ENCODE measurements at regions not wholly inside any gene's neighbourhood (a gene's known extent, or its start where the extent isn't known, plus 50 kb on each side); places are given as distances from the start of the nearest gene placed in this dataset.

- Mint-ChIP-seq H3K4me1 (ENCODE audit: low read depth in 2 of 2) (no peaks in the 10 kb centered on the region), H3K36me3 (ENCODE audit: insufficient read depth) (no peaks in the 10 kb centered on the region), H3K27ac (no peak overlapping the region), H3K9me3 (no peaks in the 10 kb centered on the region), H3K4me3 (no peak overlapping the region), H3K27me3 (peaks cover 14 to 47% of the 10 kb centered on the region in 2 donors)
- DNase-seq (no peak), ATAC-seq (replicated peaks) (no peak)
These were observed 160.1 kb upstream of the DAP start for GRCh38 chr5:10921160-10921559.

GRCh38 chr5:10920400-10920799 is 159.4 kb upstream of the DAP start:
- no peak overlapping the region for H3K27ac Mint-ChIP-seq
- no peaks in the 10 kb centered on the region for H3K9me3 Mint-ChIP-seq
- no peak overlapping the region for H3K4me3 Mint-ChIP-seq
- no peaks in the 10 kb centered on the region for H3K4me1 Mint-ChIP-seq (ENCODE audit: low read depth in 2 of 2)
- no peak for DNase-seq
- no peak for ATAC-seq (replicated peaks)
- H3K36me3 Mint-ChIP-seq (ENCODE audit: insufficient read depth), result no peaks in the 10 kb centered on the region
- peaks cover 15 to 47% of the 10 kb centered on the region in 2 donors for H3K27me3 Mint-ChIP-seq

GRCh38 chr5:10914741-10915480 is 153.9 kb upstream of the DAP start:
- Mint-ChIP-seq H3K4me3 (no peak overlapping the region), H3K27ac (no peak overlapping the region), H3K9me3 (no peaks in the 10 kb centered on the region), H3K4me1 (ENCODE audit: low read depth in 2 of 2) (no peaks in the 10 kb centered on the region), H3K27me3 (peaks cover 17 to 43% of the 10 kb centered on the region in 2 donors), H3K36me3 (ENCODE audit: insufficient read depth) (no peaks in the 10 kb centered on the region)
- no peak for DNase-seq
- ATAC-seq (replicated peaks), result no peak

- no peak overlapping the region for H3K4me3 Mint-ChIP-seq
- DNase-seq (no peak), ATAC-seq (replicated peaks) (no peak)
- no peaks in the 10 kb centered on the region for H3K4me1 Mint-ChIP-seq (ENCODE audit: low read depth in 2 of 2)
- no peaks in the 10 kb centered on the region for H3K36me3 Mint-ChIP-seq (ENCODE audit: insufficient read depth)
- no peak overlapping the region for H3K27ac Mint-ChIP-seq
- H3K9me3 Mint-ChIP-seq, result no peaks in the 10 kb centered on the region
- H3K27me3 Mint-ChIP-seq, result peaks cover 17 to 32% of the 10 kb centered on the region in 2 donors
These were observed 152.8 kb upstream of the DAP start for GRCh38 chr5:10913841-10914240.

GRCh38 chr5:10913181-10913810 is 152.3 kb upstream of the DAP start:
- peaks cover 17 to 26% of the 10 kb centered on the region in 2 donors for H3K27me3 Mint-ChIP-seq
- no peaks in the 10 kb centered on the region for H3K36me3 Mint-ChIP-seq (ENCODE audit: insufficient read depth)
- H3K27ac Mint-ChIP-seq, result no peak overlapping the region
- no peak overlapping the region for H3K4me3 Mint-ChIP-seq
- DNase-seq, result no peak
- H3K9me3 Mint-ChIP-seq, result no peaks in the 10 kb centered on the region
- no peaks in the 10 kb centered on the region for H3K4me1 Mint-ChIP-seq (ENCODE audit: low read depth in 2 of 2)
- ATAC-seq (replicated peaks), result no peak

- no peak for DNase-seq
- H3K4me1 Mint-ChIP-seq (ENCODE audit: low read depth in 2 of 2), result no peaks in the 10 kb centered on the region
- no peaks in the 10 kb centered on the region for H3K36me3 Mint-ChIP-seq (ENCODE audit: insufficient read depth)
- H3K27ac Mint-ChIP-seq, result no peak overlapping the region
- ATAC-seq (replicated peaks), result no peak
- peaks cover 17 to 22% of the 10 kb centered on the region in 2 donors for H3K27me3 Mint-ChIP-seq
- no peaks in the 10 kb centered on the region for H3K9me3 Mint-ChIP-seq
- no peak overlapping the region for H3K4me3 Mint-ChIP-seq
These were observed 151.4 kb upstream of the DAP start for GRCh38 chr5:10912435-10912834.

- ATAC-seq (replicated peaks), result no peak
- no peaks in the 10 kb centered on the region for H3K36me3 Mint-ChIP-seq (ENCODE audit: insufficient read depth)
- no peaks in the 10 kb centered on the region for H3K9me3 Mint-ChIP-seq
- no peak for DNase-seq
- no peak overlapping the region for H3K4me3 Mint-ChIP-seq
- peaks cover 11 to 22% of the 10 kb centered on the region in 2 donors for H3K27me3 Mint-ChIP-seq
- no peaks in the 10 kb centered on the region for H3K4me1 Mint-ChIP-seq (ENCODE audit: low read depth in 2 of 2)
- H3K27ac Mint-ChIP-seq, result no peak overlapping the region
These were observed 149.2 kb upstream of the DAP start for GRCh38 chr5:10910261-10910660.

GRCh38 chr5:10904862-10905432 is 143.9 kb upstream of the DAP start:
- Mint-ChIP-seq H3K4me1 (ENCODE audit: low read depth in 2 of 2) (no peaks in the 10 kb centered on the region), H3K4me3 (no peak overlapping the region), H3K27ac (no peak overlapping the region), H3K9me3 (no peaks in the 10 kb centered on the region), H3K36me3 (ENCODE audit: insufficient read depth) (no peaks in the 10 kb centered on the region), H3K27me3 (peaks cover 11 to 37% of the 10 kb centered on the region in 2 donors)
- ATAC-seq (replicated peaks) (no peak), DNase-seq (no peak)

- Mint-ChIP-seq H3K4me3 (no peak overlapping the region), H3K9me3 (no peaks in the 10 kb centered on the region), H3K4me1 (ENCODE audit: low read depth in 2 of 2) (no peaks in the 10 kb centered on the region), H3K27ac (no peak overlapping the region), H3K36me3 (ENCODE audit: insufficient read depth) (no peaks in the 10 kb centered on the region), H3K27me3 (peaks cover 15 to 40% of the 10 kb centered on the region in 2 donors)
- no peak for DNase-seq
- no peak for ATAC-seq (replicated peaks)
These were observed 142.9 kb upstream of the DAP start for GRCh38 chr5:10903786-10904560.

- no peaks in the 10 kb centered on the region for H3K4me1 Mint-ChIP-seq (ENCODE audit: low read depth in 2 of 2)
- no peaks in the 10 kb centered on the region for H3K9me3 Mint-ChIP-seq
- no peak overlapping the region for H3K27ac Mint-ChIP-seq
- H3K4me3 Mint-ChIP-seq, result no peak overlapping the region
- peaks cover 15 to 40% of the 10 kb centered on the region in 2 donors for H3K27me3 Mint-ChIP-seq
- H3K36me3 Mint-ChIP-seq (ENCODE audit: insufficient read depth), result no peaks in the 10 kb centered on the region
- ATAC-seq (replicated peaks), result no peak
- no peak for DNase-seq
These were observed 141.1 kb upstream of the DAP start for GRCh38 chr5:10902145-10902544.

- no peak overlapping the region for H3K4me3 Mint-ChIP-seq
- peaks cover 16 to 25% of the 10 kb centered on the region in 2 donors for H3K27me3 Mint-ChIP-seq
- no peaks in the 10 kb centered on the region for H3K4me1 Mint-ChIP-seq (ENCODE audit: low read depth in 2 of 2)
- H3K9me3 Mint-ChIP-seq, result no peaks in the 10 kb centered on the region
- ATAC-seq (replicated peaks), result no peak
- no peaks in the 10 kb centered on the region for H3K36me3 Mint-ChIP-seq (ENCODE audit: insufficient read depth)
- no peak overlapping the region for H3K27ac Mint-ChIP-seq
- no peak for DNase-seq
These were observed 137.5 kb upstream of the DAP start for GRCh38 chr5:10898514-10898913.

GRCh38 chr5:10896016-10896415 is 135.0 kb upstream of the DAP start:
- Mint-ChIP-seq H3K4me1 (ENCODE audit: low read depth in 2 of 2) (no peaks in the 10 kb centered on the region), H3K4me3 (no peak overlapping the region), H3K36me3 (ENCODE audit: insufficient read depth) (no peaks in the 10 kb centered on the region), H3K27me3 (peaks cover 11 to 16% of the 10 kb centered on the region in 2 donors), H3K27ac (no peak overlapping the region), H3K9me3 (no peaks in the 10 kb centered on the region)
- ATAC-seq (replicated peaks) (no peak), DNase-seq (no peak)

- H3K4me1 Mint-ChIP-seq (ENCODE audit: low read depth in 2 of 2), result no peaks in the 10 kb centered on the region
- no peak overlapping the region for H3K27ac Mint-ChIP-seq
- no peaks in the 10 kb centered on the region for H3K9me3 Mint-ChIP-seq
- no peaks in the 10 kb centered on the region for H3K36me3 Mint-ChIP-seq (ENCODE audit: insufficient read depth)
- no peak for DNase-seq
- H3K27me3 Mint-ChIP-seq, result peaks cover 4 to 6% of the 10 kb centered on the region in 2 donors
- no peak for ATAC-seq (replicated peaks)
- H3K4me3 Mint-ChIP-seq, result no peak overlapping the region
These were observed 133.5 kb upstream of the DAP start for GRCh38 chr5:10894445-10895054.
